NCI-H1417 treated with DMSO at 0.1 percent for 48 hours (cell line): ENCODE measurements at regions not wholly inside any gene's neighbourhood (a gene's known extent, or its start where the extent isn't known, plus 50 kb on each side); places are given as distances from the start of the nearest gene placed in this dataset.

ENCODE experiments used
- DNase-seq: peaks from one replicate; lab custom pipeline; 2025; lab: John Stamatoyannopoulos, UW

GRCh38 chr6:44560458-44561059, 173.1 kb downstream of the CDC5L start:
- DNase-seq, result no peak

- DNase-seq, result no peak
Observed at GRCh38 chr6:44561060-44561623, 173.6 kb downstream of the CDC5L start.

- DNase-seq, result no peak
Observed at GRCh38 chr6:44561832-44562665, 174.5 kb downstream of the CDC5L start.

GRCh38 chr6:44563397-44563796, 175.9 kb downstream of the CDC5L start:
- no peak for DNase-seq

- no peak for DNase-seq
Observed at GRCh38 chr6:44564906-44565524, 177.5 kb downstream of the CDC5L start.

GRCh38 chr6:44567406-44567805, 179.9 kb downstream of the CDC5L start:
- DNase-seq, result no peak

- no peak for DNase-seq
Observed at GRCh38 chr6:44569131-44569530, 181.6 kb downstream of the CDC5L start.

GRCh38 chr6:44569931-44570385, 182.5 kb downstream of the CDC5L start:
- no peak for DNase-seq

- DNase-seq, result no peak
Observed at GRCh38 chr6:44571510-44571909, 184.0 kb downstream of the CDC5L start.

- DNase-seq, result no peak
Observed at GRCh38 chr6:44572346-44572745, 184.8 kb downstream of the CDC5L start.

- DNase-seq, result no peak
Observed at GRCh38 chr6:44575644-44576043, 188.1 kb downstream of the CDC5L start.

- DNase-seq, result no peak
Observed at GRCh38 chr6:44576132-44576631, 188.7 kb downstream of the CDC5L start.

GRCh38 chr6:44580901-44581300, 193.4 kb downstream of the CDC5L start:
- no peak for DNase-seq

- no peak for DNase-seq
Observed at GRCh38 chr6:44582930-44583329, 195.4 kb downstream of the CDC5L start.

GRCh38 chr6:44590471-44590870, 203.0 kb downstream of the CDC5L start:
- DNase-seq, result no peak

- peak; percentile 1 for DNase-seq
Observed at GRCh38 chr6:44593539-44593944, 206.0 kb downstream of the CDC5L start.

- no peak for DNase-seq
Observed at GRCh38 chr6:44594481-44594880, 207.0 kb downstream of the CDC5L start.

GRCh38 chr6:44598679-44599078, 211.2 kb downstream of the CDC5L start:
- no peak for DNase-seq

GRCh38 chr6:44599672-44600071, 212.2 kb downstream of the CDC5L start:
- DNase-seq, result no peak

GRCh38 chr6:44603044-44603686, 215.7 kb downstream of the CDC5L start:
- DNase-seq, result no peak

GRCh38 chr6:44606504-44606903, 219.0 kb downstream of the CDC5L start:
- no peak for DNase-seq

- DNase-seq, result no peak
Observed at GRCh38 chr6:44606976-44607375, 219.5 kb downstream of the CDC5L start.
